PC-9 (cell line): ENCODE measurements at regions not wholly inside any gene's neighbourhood (a gene's known extent, or its start where the extent isn't known, plus 50 kb on each side); places are given as distances from the start of the nearest gene placed in this dataset.

ENCODE experiments used
- CTCF ChIP-seq: fragments of 200-600 bp; sonication (generic); conservative IDR thresholded peaks from 2 replicates; pipeline ENCODE4 v1.6.1; 2017; ENCODE audit warnings: mixed run types, antibody characterized with exemption, mild to moderate bottlenecking, moderate library complexity
- EZH2 ChIP-seq: fragments of 200-600 bp; sonication (generic); IDR thresholded peaks from 2 replicates; pipeline ENCODE4 v1.8.0; 2017; ENCODE audit warnings: antibody characterized with exemption, low read depth

- TF ChIP-seq CTCF (no peak), EZH2 (no peak)
Observed at GRCh38 chr2:240300261-240300821, 135.1 kb upstream of the GPC1 start.
